ENCODE measurements at regions not wholly inside any gene's neighbourhood (a gene's known extent, or its start where the extent isn't known, plus 50 kb on each side); places are given as distances from the start of the nearest gene placed in this dataset.

GRCh38 chr7:46653848-46654247 lies 732.8 kb upstream of the IGFBP3 start:
- DNase-seq, result no peak

GRCh38 chr7:46652317-46652716 lies 731.2 kb upstream of the IGFBP3 start:
- no peak for DNase-seq

- DNase-seq, result no peak
These were observed 730.6 kb upstream of the IGFBP3 start for GRCh38 chr7:46651561-46652088.

GRCh38 chr7:46651070-46651469 lies 730.0 kb upstream of the IGFBP3 start:
- DNase-seq, result no peak

- DNase-seq, result no peak
These were observed 728.8 kb upstream of the IGFBP3 start for GRCh38 chr7:46649876-46650275.

GRCh38 chr7:46637793-46638735 lies 717.0 kb upstream of the IGFBP3 start:
- DNase-seq, result no peak

GRCh38 chr7:46636022-46636421 lies 715.0 kb upstream of the IGFBP3 start:
- no peak for DNase-seq

- no peak for DNase-seq
These were observed 712.7 kb upstream of the IGFBP3 start for GRCh38 chr7:46633630-46634240.

GRCh38 chr7:46633200-46633599 lies 712.1 kb upstream of the IGFBP3 start:
- DNase-seq, result no peak

GRCh38 chr7:46630031-46630430 lies 709.0 kb upstream of the IGFBP3 start:
- no peak for DNase-seq

GRCh38 chr7:46628389-46628788 lies 707.3 kb upstream of the IGFBP3 start:
- DNase-seq, result no peak

- DNase-seq, result no peak
These were observed 705.7 kb upstream of the IGFBP3 start for GRCh38 chr7:46626691-46627310.

GRCh38 chr7:46626261-46626660 lies 705.2 kb upstream of the IGFBP3 start:
- DNase-seq, result no peak

GRCh38 chr7:46625032-46625431 lies 704.0 kb upstream of the IGFBP3 start:
- no peak for DNase-seq

GRCh38 chr7:46622251-46622650 lies 701.2 kb upstream of the IGFBP3 start:
- DNase-seq, result no peak

- DNase-seq, result no peak
These were observed 698.7 kb upstream of the IGFBP3 start for GRCh38 chr7:46619723-46620310.

GRCh38 chr7:46616636-46617035 lies 695.6 kb upstream of the IGFBP3 start:
- no peak for DNase-seq

- no peak for DNase-seq
These were observed 692.5 kb upstream of the IGFBP3 start for GRCh38 chr7:46613551-46613950.

- no peak for DNase-seq
These were observed 692.0 kb upstream of the IGFBP3 start for GRCh38 chr7:46613116-46613515.

GRCh38 chr7:46611508-46611907 lies 690.4 kb upstream of the IGFBP3 start:
- no peak for DNase-seq

GRCh38 chr7:46610746-46611145 lies 689.7 kb upstream of the IGFBP3 start:
- DNase-seq, result no peak

GRCh38 chr7:46607176-46607575 lies 686.1 kb upstream of the IGFBP3 start:
- DNase-seq, result no peak

GRCh38 chr7:46606761-46607160 lies 685.7 kb upstream of the IGFBP3 start:
- DNase-seq, result no peak

Data from GF-D8 (cell line).